SU-DHL-6 (cell line): ENCODE measurements at regions not wholly inside any gene's neighbourhood (a gene's known extent, or its start where the extent isn't known, plus 50 kb on each side); places are given as distances from the start of the nearest gene placed in this dataset.

ENCODE experiments used
- EZH2phosphoT487 ChIP-seq: fragments of 200-600 bp; sonication (generic), shearing (Covaris generic); conservative IDR thresholded peaks from 2 replicates; pipeline ENCODE4 v1.6.1; 2018; ENCODE audit warnings: mild to moderate bottlenecking, antibody characterized with exemption, low read length, moderate library complexity, mixed read lengths
- TF ChIP-seq, protein P1 (sequence below): fragments of 200-600 bp; sonication (generic); IDR thresholded peaks from one replicate; pipeline ENCODE4 v1.5.1; 2017; ENCODE audit warnings: antibody characterized with exemption, mild to moderate bottlenecking, low read length, moderate library complexity; ENCODE audit not compliant: insufficient read depth, poor library complexity, severe bottlenecking

DNA sequence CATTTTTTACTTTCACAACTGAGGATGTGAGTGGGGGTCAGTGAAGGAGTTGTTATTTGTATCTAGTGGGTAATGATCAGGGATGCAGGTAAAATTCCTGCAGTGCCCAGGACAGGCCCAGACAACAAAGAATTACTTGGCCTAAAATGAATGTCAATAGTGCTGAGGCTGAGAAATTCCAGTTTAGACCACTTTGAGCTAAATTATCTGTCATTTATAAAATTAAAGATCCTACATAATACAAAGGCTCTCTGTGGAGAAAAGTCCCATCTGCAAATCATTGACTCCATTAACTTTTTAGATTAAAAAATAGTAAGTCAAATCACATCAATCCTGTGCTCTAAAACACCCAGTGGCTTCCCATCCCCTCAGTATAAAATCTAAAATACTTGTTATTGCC lies 130.7 kb upstream of the COL11A1 start:
- TF ChIP-seq, protein P1, sequence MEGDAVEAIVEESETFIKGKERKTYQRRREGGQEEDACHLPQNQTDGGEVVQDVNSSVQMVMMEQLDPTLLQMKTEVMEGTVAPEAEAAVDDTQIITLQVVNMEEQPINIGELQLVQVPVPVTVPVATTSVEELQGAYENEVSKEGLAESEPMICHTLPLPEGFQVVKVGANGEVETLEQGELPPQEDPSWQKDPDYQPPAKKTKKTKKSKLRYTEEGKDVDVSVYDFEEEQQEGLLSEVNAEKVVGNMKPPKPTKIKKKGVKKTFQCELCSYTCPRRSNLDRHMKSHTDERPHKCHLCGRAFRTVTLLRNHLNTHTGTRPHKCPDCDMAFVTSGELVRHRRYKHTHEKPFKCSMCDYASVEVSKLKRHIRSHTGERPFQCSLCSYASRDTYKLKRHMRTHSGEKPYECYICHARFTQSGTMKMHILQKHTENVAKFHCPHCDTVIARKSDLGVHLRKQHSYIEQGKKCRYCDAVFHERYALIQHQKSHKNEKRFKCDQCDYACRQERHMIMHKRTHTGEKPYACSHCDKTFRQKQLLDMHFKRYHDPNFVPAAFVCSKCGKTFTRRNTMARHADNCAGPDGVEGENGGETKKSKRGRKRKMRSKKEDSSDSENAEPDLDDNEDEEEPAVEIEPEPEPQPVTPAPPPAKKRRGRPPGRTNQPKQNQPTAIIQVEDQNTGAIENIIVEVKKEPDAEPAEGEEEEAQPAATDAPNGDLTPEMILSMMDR = no peak
- no peak for TF ChIP-seq EZH2phosphoT487
